OCI-LY1 (cell line): ENCODE measurements at regions not wholly inside any gene's neighbourhood (a gene's known extent, or its start where the extent isn't known, plus 50 kb on each side); places are given as distances from the start of the nearest gene placed in this dataset.

Experiments
- H2AFZ ChIP-seq: fragments of 200-600 bp; sonication (generic), shearing (Covaris generic); 2 replicates; pipeline ENCODE4 v1.6.0; 2014; ENCODE audit warnings: antibody characterized with exemption, mild to moderate bottlenecking, low read length
- H3F3A ChIP-seq: fragments of 200-600 bp; sonication (generic), shearing (Covaris generic); 2 replicates; pipeline ENCODE4 v1.6.0; 2014; ENCODE audit warnings: mild to moderate bottlenecking, antibody characterized with exemption, low read length, moderate library complexity; ENCODE audit not compliant: insufficient read depth
- H3K27ac ChIP-seq: fragments of 200-600 bp; sonication (generic); 2 replicates; pipeline ENCODE4 v1.5.1; 2014; ENCODE audit warnings: low read length, mixed run types, mild to moderate bottlenecking, low read depth; ENCODE audit not compliant: poor library complexity, severe bottlenecking
- H3K27me3 ChIP-seq: fragments of 200-600 bp; sonication (generic); 2 replicates; pipeline ENCODE4 v1.6.0; 2014; ENCODE audit warnings: antibody characterized with exemption, mild to moderate bottlenecking, low read length, moderate library complexity; ENCODE audit not compliant: insufficient read depth
- H3K36me3 ChIP-seq: fragments of 200-600 bp; sonication (generic); 2 replicates; pipeline ENCODE4 v1.6.1; 2014; ENCODE audit warnings: mild to moderate bottlenecking, antibody characterized with exemption, low read length, moderate library complexity, mixed read lengths; ENCODE audit not compliant: insufficient read depth
- H3K4me1 ChIP-seq: fragments of 200-600 bp; sonication (generic); 2 replicates; pipeline ENCODE4 v1.5.1; 2014; ENCODE audit warnings: mild to moderate bottlenecking, low read length, moderate library complexity; ENCODE audit not compliant: insufficient read depth, severe bottlenecking
- H3K4me2 ChIP-seq: fragments of 200-600 bp; sonication (generic), shearing (Covaris generic); 2 replicates; pipeline ENCODE4 v1.6.1; 2014; ENCODE audit warnings: low read length
- H3K4me3 ChIP-seq: fragments of 200-600 bp; sonication (generic); 2 replicates; pipeline ENCODE4 v1.5.1; 2014; ENCODE audit warnings: low read length, low read depth, mild to moderate bottlenecking, mixed read lengths; ENCODE audit not compliant: poor library complexity, severe bottlenecking
- H3K79me2 ChIP-seq: fragments of 200-600 bp; shearing (Covaris generic); 2 replicates; pipeline ENCODE4 v1.6.1; 2016; ENCODE audit warnings: mixed run types, low read length, mixed read lengths; ENCODE audit not compliant: insufficient read depth
- H3K9ac ChIP-seq: fragments of 200-600 bp; sonication (generic), shearing (Covaris generic); 2 replicates; pipeline ENCODE4 v1.6.1; 2014; ENCODE audit warnings: mild to moderate bottlenecking, low read length, mixed read lengths
- H3K9me2 ChIP-seq: fragments of 200-600 bp; sonication (generic), shearing (Covaris generic); 2 replicates; pipeline ENCODE4 v1.6.1; 2014; ENCODE audit warnings: low read depth, mild to moderate bottlenecking, low read length, mixed read lengths
- H3K9me3 ChIP-seq: fragments of 200-600 bp; shearing (Covaris generic); 2 replicates; pipeline ENCODE4 v1.6.1; 2014; ENCODE audit warnings: low read length, mixed read lengths
- H4K20me1 ChIP-seq: fragments of 200-600 bp; sonication (generic), shearing (Covaris generic); 2 replicates; pipeline ENCODE4 v1.6.0; 2016; ENCODE audit warnings: mild to moderate bottlenecking, low read length; ENCODE audit not compliant: insufficient read depth
- CTCF ChIP-seq: fragments of 200-600 bp; sonication (generic), shearing (Covaris generic); IDR thresholded peaks from 2 replicates; pipeline ENCODE4 v1.5.1; 2017; ENCODE audit warnings: mild to moderate bottlenecking, antibody characterized with exemption, low read length, moderate library complexity, mixed read lengths
- EZH2 ChIP-seq: fragments of 200-600 bp; sonication (generic), shearing (Covaris generic); IDR thresholded peaks from 2 replicates; pipeline ENCODE4 v1.8.0; 2017; ENCODE audit warnings: borderline replicate concordance, mixed run types, mild to moderate bottlenecking, antibody characterized with exemption, low read length, moderate library complexity, mixed read lengths

DNA sequence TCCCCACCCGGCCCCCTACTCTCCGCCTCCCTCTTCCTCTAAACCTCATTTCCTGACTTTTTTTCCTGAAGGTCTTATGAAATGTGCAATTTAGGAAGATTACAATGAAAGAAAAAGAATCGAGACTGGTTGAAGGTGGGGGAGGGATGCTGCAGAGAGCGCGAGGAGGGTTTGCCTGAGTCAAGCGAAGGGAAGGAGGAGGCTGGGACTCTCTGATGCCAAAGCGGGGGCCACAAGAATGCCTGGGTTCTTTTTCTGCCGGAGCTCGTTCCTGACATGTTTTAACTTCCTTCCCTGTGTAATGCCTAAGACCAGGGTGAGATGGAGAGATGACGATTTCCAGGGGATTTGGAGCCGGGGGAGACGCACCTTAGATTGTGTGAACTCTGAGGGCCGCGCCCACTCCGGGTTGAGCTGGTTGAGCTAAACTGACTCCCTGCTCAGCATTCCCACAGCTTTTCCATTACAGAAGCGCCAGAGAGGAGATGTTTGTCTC, 270.5 kb upstream of the SORL1-AS1 start:
- Histone ChIP-seq H3K9ac (no peak overlapping the region), H3K27me3 (no peaks in the 10 kb centered on the region), H4K20me1 (no peaks in the 10 kb centered on the region), H3K27ac (no peak overlapping the region), H3K9me3 (no peaks in the 10 kb centered on the region), H3K79me2 (no peaks in the 10 kb centered on the region), H3K4me3 (no peak overlapping the region), H3F3A (no peaks in the 10 kb centered on the region), H3K4me1 (no peaks in the 10 kb centered on the region), H3K9me2 (no peaks in the 10 kb centered on the region), H2AFZ (no peak overlapping the region), H3K36me3 (no peaks in the 10 kb centered on the region), H3K4me2 (no peak overlapping the region)
- no peak for TF ChIP-seq EZH2
- no peak for TF ChIP-seq CTCF

DNA sequence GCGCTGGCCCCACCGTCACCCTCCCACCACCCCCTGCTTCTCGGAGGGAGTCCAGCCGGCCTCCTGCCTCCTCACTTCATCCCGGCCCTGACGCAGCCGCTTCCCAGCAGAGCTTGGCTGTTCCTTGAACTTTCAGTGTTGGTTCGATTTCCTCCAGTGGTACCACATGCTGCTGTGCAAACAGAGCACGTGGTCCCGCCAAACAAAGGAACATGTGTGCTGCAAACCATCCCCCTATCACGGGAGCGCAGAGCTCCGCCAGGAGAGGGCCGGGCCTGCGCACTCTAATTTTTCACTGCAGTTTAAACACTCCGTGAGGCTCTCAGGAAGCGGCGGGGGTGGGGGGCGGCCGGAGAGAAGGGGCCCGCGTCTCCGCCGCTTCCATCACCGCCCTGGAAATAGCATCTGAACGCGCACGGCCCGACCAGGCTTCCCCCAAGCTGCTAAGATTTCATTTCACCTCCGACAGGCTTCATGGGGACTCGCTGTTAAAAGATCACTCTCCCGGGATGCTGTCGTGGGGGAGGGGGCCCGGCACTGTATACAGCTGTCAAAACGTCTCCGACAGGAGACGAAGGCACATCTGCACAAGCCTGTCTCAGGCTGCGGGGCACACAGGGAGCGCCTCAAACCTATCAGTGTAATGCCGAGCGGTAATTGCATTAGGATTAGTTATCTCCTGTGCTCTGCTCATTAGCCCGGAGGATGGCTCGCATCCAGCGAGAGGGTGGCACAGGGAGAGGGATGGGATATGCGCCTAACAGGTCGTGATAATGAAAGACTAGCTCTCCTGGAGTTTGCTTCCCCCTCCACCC, 269.9 kb upstream of the SORL1-AS1 start:
- H3K27ac ChIP-seq: no peak overlapping the region
- no peaks in the 10 kb centered on the region for H3K4me1 ChIP-seq
- H4K20me1 ChIP-seq: no peaks in the 10 kb centered on the region
- H3K4me2 ChIP-seq: no peak overlapping the region
- no peak overlapping the region for H3K9ac ChIP-seq
- H2AFZ ChIP-seq: no peak overlapping the region
- H3K9me2 ChIP-seq: no peaks in the 10 kb centered on the region
- no peak overlapping the region for H3K4me3 ChIP-seq
- H3F3A ChIP-seq: no peaks in the 10 kb centered on the region
- TF ChIP-seq EZH2: no peak
- no peaks in the 10 kb centered on the region for H3K9me3 ChIP-seq
- H3K36me3 ChIP-seq: no peaks in the 10 kb centered on the region
- H3K27me3 ChIP-seq: no peaks in the 10 kb centered on the region
- no peaks in the 10 kb centered on the region for H3K79me2 ChIP-seq

- Histone ChIP-seq H3K79me2 (no peaks in the 10 kb centered on the region), H3K9me2 (no peaks in the 10 kb centered on the region), H3K27me3 (no peaks in the 10 kb centered on the region), H4K20me1 (no peaks in the 10 kb centered on the region), H3K4me1 (no peaks in the 10 kb centered on the region), H3K4me2 (no peak overlapping the region), H3K9me3 (no peaks in the 10 kb centered on the region), H3K36me3 (no peaks in the 10 kb centered on the region), H3F3A (no peaks in the 10 kb centered on the region), H2AFZ (no peak overlapping the region), H3K27ac (no peak overlapping the region), H3K9ac (no peak overlapping the region), H3K4me3 (no peak overlapping the region)
- TF ChIP-seq EZH2: no peak
- no peak for TF ChIP-seq CTCF
Measured at GRCh38 chr11:121721961-121722360, 269.2 kb upstream of the SORL1-AS1 start.

GRCh38 chr11:121721448-121721847, 268.7 kb upstream of the SORL1-AS1 start:
- Histone ChIP-seq H3K9ac (no peak overlapping the region), H3K27me3 (no peaks in the 10 kb centered on the region), H3K27ac (no peak overlapping the region), H3K4me3 (no peak overlapping the region), H3K36me3 (no peaks in the 10 kb centered on the region), H3K4me1 (no peaks in the 10 kb centered on the region), H4K20me1 (no peaks in the 10 kb centered on the region), H3K9me3 (no peaks in the 10 kb centered on the region), H2AFZ (no peak overlapping the region), H3K79me2 (no peaks in the 10 kb centered on the region), H3K4me2 (no peak overlapping the region), H3F3A (no peaks in the 10 kb centered on the region), H3K9me2 (no peaks in the 10 kb centered on the region)
- no peak for TF ChIP-seq CTCF
- TF ChIP-seq EZH2: no peak
